WI38 (cell line): ENCODE measurements at regions not wholly inside any gene's neighbourhood (a gene's known extent, or its start where the extent isn't known, plus 50 kb on each side); places are given as distances from the start of the nearest gene placed in this dataset.

Experiments used
- H3K4me3 ChIP-seq: 2 replicates; pipeline ENCODE4 v1.5.1; 2011; ENCODE audit warnings: low read depth, mild to moderate bottlenecking, control low read depth, low read length
- TF ChIP-seq, protein P1 (sequence below): IDR thresholded peaks from 2 replicates; pipeline ENCODE4 v1.5.1; 2012; ENCODE audit warnings: low read depth, mild to moderate bottlenecking, control low read depth, low read length

DNA sequence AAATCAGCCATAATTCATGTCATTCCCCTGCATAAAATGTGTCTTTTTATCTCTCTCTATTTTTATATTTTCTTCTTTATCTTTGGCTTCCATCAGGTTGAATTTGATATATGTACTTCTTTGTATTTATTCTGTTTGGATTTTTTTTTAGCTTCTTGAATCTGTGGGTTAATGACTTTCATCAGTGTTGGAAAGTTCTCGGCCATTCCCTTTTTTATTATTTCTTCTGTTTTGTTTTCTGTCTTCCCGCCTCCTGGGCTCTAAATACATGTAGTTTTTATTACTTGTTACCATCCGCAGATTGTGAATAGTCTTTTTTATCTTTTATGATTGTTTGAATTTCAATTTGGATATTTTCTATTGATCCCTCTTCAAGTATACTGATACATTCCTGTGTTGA is 637.5 kb downstream of the NPHP4 start:
- TF ChIP-seq, protein P1, sequence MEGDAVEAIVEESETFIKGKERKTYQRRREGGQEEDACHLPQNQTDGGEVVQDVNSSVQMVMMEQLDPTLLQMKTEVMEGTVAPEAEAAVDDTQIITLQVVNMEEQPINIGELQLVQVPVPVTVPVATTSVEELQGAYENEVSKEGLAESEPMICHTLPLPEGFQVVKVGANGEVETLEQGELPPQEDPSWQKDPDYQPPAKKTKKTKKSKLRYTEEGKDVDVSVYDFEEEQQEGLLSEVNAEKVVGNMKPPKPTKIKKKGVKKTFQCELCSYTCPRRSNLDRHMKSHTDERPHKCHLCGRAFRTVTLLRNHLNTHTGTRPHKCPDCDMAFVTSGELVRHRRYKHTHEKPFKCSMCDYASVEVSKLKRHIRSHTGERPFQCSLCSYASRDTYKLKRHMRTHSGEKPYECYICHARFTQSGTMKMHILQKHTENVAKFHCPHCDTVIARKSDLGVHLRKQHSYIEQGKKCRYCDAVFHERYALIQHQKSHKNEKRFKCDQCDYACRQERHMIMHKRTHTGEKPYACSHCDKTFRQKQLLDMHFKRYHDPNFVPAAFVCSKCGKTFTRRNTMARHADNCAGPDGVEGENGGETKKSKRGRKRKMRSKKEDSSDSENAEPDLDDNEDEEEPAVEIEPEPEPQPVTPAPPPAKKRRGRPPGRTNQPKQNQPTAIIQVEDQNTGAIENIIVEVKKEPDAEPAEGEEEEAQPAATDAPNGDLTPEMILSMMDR = no peak
- no peak overlapping the region for H3K4me3 ChIP-seq

DNA sequence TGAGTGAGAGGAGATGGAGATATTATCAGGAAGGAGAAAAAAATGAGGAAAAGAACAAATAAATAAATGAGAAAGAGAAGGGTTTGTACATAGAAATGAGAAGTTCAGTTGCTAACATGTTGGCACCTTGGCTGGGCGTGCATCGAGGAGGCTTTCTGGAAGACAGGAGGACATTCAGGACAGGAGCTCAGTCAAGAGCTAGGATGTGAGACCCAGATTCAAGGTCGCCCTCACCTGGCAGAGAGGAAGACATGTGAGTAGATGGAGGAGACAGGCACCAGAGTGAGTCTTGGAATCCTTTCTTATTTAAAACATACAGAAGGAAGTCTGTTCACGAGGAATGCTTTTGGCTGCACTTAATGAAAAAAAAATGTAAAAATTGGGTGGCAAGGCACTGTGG is 640.9 kb downstream of the NPHP4 start:
- no peak overlapping the region for H3K4me3 ChIP-seq
- TF ChIP-seq, protein P1 = no peak

DNA sequence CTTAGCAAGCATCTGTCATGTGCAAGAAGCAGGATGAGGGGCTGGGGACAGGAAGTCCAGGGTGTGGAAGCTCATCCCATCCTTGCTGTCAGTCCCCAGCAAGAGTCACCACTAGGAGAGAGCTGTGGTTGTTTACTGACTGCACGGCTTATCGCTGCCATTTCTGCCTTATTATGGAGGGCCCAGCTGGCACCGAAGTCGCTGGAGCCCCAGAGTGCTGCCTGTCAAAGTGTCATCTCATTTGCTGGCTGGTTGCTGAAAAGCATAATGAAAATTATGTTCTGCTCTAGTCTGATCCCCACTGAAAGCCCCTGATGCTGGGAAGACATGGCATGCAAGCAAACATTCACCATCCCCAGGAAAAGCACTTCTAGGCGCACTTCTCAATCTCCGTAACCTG is 642.7 kb downstream of the NPHP4 start:
- H3K4me3 ChIP-seq = no peak overlapping the region
- TF ChIP-seq, protein P1 = no peak

DNA sequence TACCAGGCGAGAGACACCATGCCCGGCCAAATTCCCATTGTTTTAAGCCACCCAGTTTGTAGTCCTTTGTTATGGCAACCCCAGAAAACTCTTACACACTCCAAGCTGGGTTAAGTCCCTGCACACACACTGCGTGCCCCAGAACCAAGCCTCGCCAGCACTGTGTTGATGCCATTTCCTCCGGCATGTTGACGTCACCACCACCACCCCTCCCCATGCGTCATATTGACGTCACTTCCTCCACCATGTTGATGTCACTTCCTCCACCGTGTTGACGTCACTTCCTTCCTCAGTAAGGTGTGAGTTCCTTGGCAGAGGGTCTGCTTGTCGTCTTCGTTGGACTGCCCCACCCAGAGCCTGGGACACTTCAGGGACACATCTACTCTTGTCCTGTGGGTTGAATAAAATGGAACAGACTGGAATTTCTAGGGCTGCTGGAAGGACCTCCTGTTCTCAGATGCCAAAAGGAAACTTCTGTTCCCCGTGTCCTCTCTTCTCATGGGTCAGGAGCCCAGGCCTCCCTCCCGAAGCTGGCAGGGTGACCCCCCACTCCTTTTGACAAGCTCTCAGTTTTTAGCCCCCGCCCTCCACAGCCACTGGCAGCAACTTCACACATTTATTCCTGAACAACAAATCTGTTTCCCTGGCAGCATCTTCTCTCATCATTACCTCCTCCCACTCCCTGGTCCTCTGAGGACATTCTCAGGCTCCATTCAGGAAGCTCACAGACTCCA is 643.3 kb downstream of the NPHP4 start:
- no peak overlapping the region for H3K4me3 ChIP-seq
- TF ChIP-seq, protein P1 = no peak

DNA sequence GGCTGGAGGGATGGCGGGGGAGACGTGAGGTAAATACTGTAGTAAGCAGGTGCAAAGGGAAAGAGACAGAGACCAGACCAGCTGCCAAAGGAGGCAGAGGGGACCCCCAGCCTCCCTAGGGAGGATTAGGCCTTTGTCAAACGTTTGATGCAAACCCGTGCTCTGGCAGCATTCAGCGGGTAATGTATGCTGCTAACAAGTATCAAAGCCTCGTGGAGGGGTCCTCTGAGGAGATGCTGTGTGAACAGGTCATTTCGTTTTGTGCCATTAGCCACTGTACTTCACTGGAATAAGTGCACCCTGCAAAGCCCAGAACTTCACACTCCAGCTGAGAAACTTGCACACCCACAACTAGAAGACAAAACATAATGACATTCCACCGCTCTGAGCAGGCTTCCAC is 644.5 kb downstream of the NPHP4 start:
- TF ChIP-seq, protein P1 = no peak
- no peak overlapping the region for H3K4me3 ChIP-seq

DNA sequence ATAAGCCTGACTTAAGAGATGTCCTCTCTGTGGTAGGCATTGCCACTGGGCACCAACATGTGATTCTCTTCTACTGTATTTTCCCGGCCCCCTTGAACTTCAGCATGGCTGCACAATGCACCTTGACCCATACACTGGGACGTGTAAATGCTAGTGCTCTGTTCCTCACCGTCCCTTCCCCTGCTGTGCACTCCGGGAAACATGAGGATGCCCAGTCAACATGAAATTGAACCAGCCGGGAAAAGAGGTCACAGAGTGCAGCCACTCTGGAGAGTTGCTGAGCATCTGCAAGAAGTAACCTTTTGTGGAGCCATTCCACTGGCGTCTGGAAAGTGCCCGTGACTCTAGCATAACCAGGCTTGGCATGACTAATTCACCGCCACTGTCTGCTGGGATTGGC is 646.7 kb downstream of the NPHP4 start:
- no peak overlapping the region for H3K4me3 ChIP-seq
- TF ChIP-seq, protein P1 = no peak

DNA sequence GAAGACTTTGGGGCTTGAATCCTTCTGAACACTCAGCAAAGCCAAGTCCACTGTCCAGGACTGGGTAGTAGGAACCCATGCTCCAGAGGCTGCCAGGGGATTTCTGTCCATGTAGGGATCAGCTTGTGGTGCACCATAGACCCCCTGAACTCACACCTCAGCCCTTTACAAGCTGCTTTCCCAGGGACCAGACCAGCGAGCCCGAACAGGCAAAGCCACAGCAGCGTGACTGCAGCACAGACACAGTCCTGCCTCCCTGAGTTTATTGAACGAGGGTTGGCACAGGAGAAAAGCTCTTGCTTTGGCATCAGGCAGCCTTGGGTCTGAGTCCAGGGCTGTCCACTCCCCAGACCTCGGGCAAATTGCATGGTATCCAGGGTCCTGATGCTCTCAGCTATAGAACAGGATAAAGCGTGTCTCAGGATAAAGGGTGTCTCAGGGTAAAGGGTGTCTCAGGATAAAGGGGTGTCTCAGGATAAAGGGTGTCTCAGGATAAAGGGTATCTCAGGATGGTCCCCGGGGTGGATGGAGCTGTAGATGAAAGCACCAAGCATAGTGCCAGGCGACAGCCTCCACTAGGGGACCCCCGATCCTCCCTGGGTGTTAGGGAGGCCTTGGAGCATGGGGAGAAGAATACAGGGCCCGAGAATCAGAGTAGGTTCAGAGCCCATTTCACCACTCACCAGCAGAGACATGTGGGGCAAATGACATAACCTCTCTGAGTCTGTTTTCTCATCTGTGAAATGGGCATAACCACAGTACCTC is 648.8 kb downstream of the NPHP4 start:
- TF ChIP-seq, protein P1 = no peak
- H3K4me3 ChIP-seq = no peak overlapping the region
